HepG2 (cell line): ENCODE measurements at regions not wholly inside any gene's neighbourhood (a gene's known extent, or its start where the extent isn't known, plus 50 kb on each side); places are given as distances from the start of the nearest gene placed in this dataset.

ENCODE experiments used
- ATAC-seq: fragments of 200-7000 bp; cut with Tn5 transposase; 3 replicates; pipeline ENCODE4 v1.9.1; 2020; ENCODE audit warnings: mild to moderate bottlenecking, moderate library complexity
- BruUV-seq: library from RNA; stranded (reverse); fragments of 400-500 nt; replicated peaks from 2 replicates; lab custom pipeline; 2021; lab: Mats Ljungman, UMichigan
- CTCF ChIA-PET: fragments of 300-600 bp; formaldehyde crosslinking; extraction: SDS; loops from one replicate; lab custom pipeline; 2021; ENCODE audit warnings: low total read pairs, inconsistent platforms, low intra/inter-chr PET ratio; lab: Yijun Ruan, JAX
- POLR2A ChIA-PET: fragments of 350-600 bp; sonication (Branson Sonifier 250); formaldehyde crosslinking; loops from one replicate; lab custom pipeline; 2020; ENCODE audit warnings: antibody characterized with exemption, inconsistent platforms; lab: Yijun Ruan, JAX
- DNase-seq: peaks from one replicate; pipeline ENCODE4 v3.0.0-alpha.2; 2015; ENCODE audit warnings: low spot score
- FAIRE-seq: peaks from 3 replicates; lab custom pipeline; 2011; peaks lifted over from hg19 to GRCh38; lab: Jason Lieb, UNC
- H2AFZ ChIP-seq: one replicate; pipeline ENCODE4 v1.6.1; 2011; ENCODE audit warnings: low read length, inconsistent platforms
- H3K27ac ChIP-seq: fragments of 300-600 bp; 3 replicates; pipeline ENCODE4 v1.8.0; 2011; ENCODE audit warnings: mixed run types, mild to moderate bottlenecking, mixed read lengths, low read length, inconsistent platforms; ENCODE audit not compliant: insufficient read depth; ENCODE audit errors: extremely low read length
- H3K27me3 ChIP-seq, 2 experiments: fragments of 200-600 bp in 1 of 2; 2 replicates in 1 of 2; 3 replicates in 1 of 2; pipeline versions ENCODE4 v1.6.0 to v1.8.0; 2011; ENCODE audit warnings: low read length in 2 of 2, mild to moderate bottlenecking in 2 of 2, moderate library complexity in 2 of 2, inconsistent platforms in 1 of 2; ENCODE audit not compliant: insufficient read depth in 2 of 2, control insufficient read depth in 1 of 2
- H3K36me3 ChIP-seq, 2 experiments: fragments of 200-600 bp in 1 of 2; replicated peaks in 1 of 2; 2 replicates in 1 of 2; 3 replicates in 1 of 2; pipeline versions ENCODE4 v1.5.1 to v1.8.0; 2011; ENCODE audit warnings: low read length in 2 of 2, inconsistent platforms in 1 of 2; ENCODE audit not compliant: insufficient read depth in 2 of 2, control insufficient read depth in 1 of 2
- H3K4me1 ChIP-seq: 2 replicates; pipeline ENCODE4 v1.5.1; 2012; ENCODE audit warnings: low read length, inconsistent platforms; ENCODE audit not compliant: insufficient read depth
- H3K4me2 ChIP-seq: 2 replicates; pipeline ENCODE4 v1.6.0; 2011; ENCODE audit warnings: low read depth, low read length, inconsistent platforms
- H3K4me3 ChIP-seq, 3 experiments: fragments of 200-600 bp in 1 of 3; sonication (generic), shearing (Covaris generic) in 1 of 3; replicated peaks in 1 of 3; 2 replicates each; pipeline ENCODE4 v1.5.1; 2011 to 2016; ENCODE audit warnings: low read length in 3 of 3, inconsistent platforms in 2 of 3, low read depth in 2 of 3, mild to moderate bottlenecking in 2 of 3, control low read depth in 1 of 3, mixed read lengths in 1 of 3; ENCODE audit not compliant: insufficient read depth in 1 of 3
- H3K79me2 ChIP-seq: one replicate; pipeline ENCODE4 v1.6.1; 2011; ENCODE audit warnings: low read length, inconsistent platforms; ENCODE audit not compliant: insufficient read depth
- H3K9ac ChIP-seq: 2 replicates; pipeline ENCODE4 v1.6.0; 2011; ENCODE audit warnings: mild to moderate bottlenecking, low read depth, low read length, inconsistent platforms; ENCODE audit not compliant: insufficient read depth
- H3K9me3 ChIP-seq: 2 replicates; pipeline ENCODE4 v1.5.1; 2012; ENCODE audit warnings: mild to moderate bottlenecking, low read length
- H4K20me1 ChIP-seq: 2 replicates; pipeline ENCODE4 v1.6.0; 2011; ENCODE audit warnings: inconsistent platforms, mild to moderate bottlenecking, low read length, moderate library complexity; ENCODE audit not compliant: insufficient read depth
- FOXC1 ChIP-seq: sonication (generic); formaldehyde crosslinking; IDR thresholded peaks from 2 replicates; pipeline ENCODE4 v1.8.0; 2022; ENCODE audit warnings: mild to moderate bottlenecking, missing genetic modification reagents, borderline replicate concordance
- MZF1 ChIP-seq: sonication (generic); formaldehyde crosslinking; IDR thresholded peaks from 2 replicates; pipeline ENCODE4 v1.8.1; 2023; ENCODE audit warnings: mild to moderate bottlenecking, missing genetic modification reagents, borderline replicate concordance
- NKX3-1 ChIP-seq: sonication (generic); formaldehyde crosslinking; IDR thresholded peaks from 2 replicates; pipeline ENCODE4 v1.5.0; 2020; ENCODE audit warnings: missing genetic modification reagents
- POLR2A ChIP-seq, 2 experiments: IDR thresholded peaks; 2 replicates each; pipeline ENCODE4 v1.6.1; 2011; ENCODE audit warnings: low read depth in 2 of 2, low read length in 2 of 2, mild to moderate bottlenecking in 1 of 2, moderate library complexity in 1 of 2; ENCODE audit not compliant: insufficient read depth in 1 of 2
- SIX1 ChIP-seq: sonication (generic); formaldehyde crosslinking; IDR thresholded peaks from 2 replicates; pipeline ENCODE4 v1.4.0; 2020; ENCODE audit warnings: missing genetic modification reagents, borderline replicate concordance
- TCF7 ChIP-seq: sonication (generic); IDR thresholded peaks from 2 replicates; pipeline ENCODE4 v1.6.1; 2016; ENCODE audit warnings: antibody characterized with exemption, low read depth
- ZFP91 ChIP-seq: sonication (generic); formaldehyde crosslinking; IDR thresholded peaks from 2 replicates; pipeline ENCODE4 v1.9.0; 2022; ENCODE audit warnings: missing genetic modification reagents, mild to moderate bottlenecking, borderline replicate concordance
- ZNF230 ChIP-seq: sonication (generic); formaldehyde crosslinking; IDR thresholded peaks from 2 replicates; pipeline ENCODE4 v1.4.0; 2020; ENCODE audit warnings: mild to moderate bottlenecking, missing genetic modification reagents
- ZNF460 ChIP-seq: sonication (generic); formaldehyde crosslinking; IDR thresholded peaks from 2 replicates; pipeline ENCODE4 v1.5.1; 2020; ENCODE audit warnings: missing genetic modification reagents, mild to moderate bottlenecking, borderline replicate concordance
- ZNF468 ChIP-seq: sonication (generic); formaldehyde crosslinking; IDR thresholded peaks from 2 replicates; pipeline ENCODE4 v1.8.0; 2022; ENCODE audit warnings: mild to moderate bottlenecking, moderate library complexity, missing genetic modification reagents
- ZNF543 ChIP-seq: sonication (generic); formaldehyde crosslinking; IDR thresholded peaks from 2 replicates; pipeline ENCODE4 v1.4.0; 2020; ENCODE audit warnings: mild to moderate bottlenecking, missing genetic modification reagents
- ZNF572 ChIP-seq: sonication (generic); formaldehyde crosslinking; IDR thresholded peaks from 2 replicates; pipeline ENCODE4 v1.5.1; 2020; ENCODE audit warnings: mild to moderate bottlenecking, missing genetic modification reagents
- WGBS: methylation state at CpG from one replicate; pipeline ENCODE4 v1.1.6; 2017; ENCODE audit warnings: low lambda C conversion rate; 5-methylcytosine and 5-hydroxymethylcytosine counted together
- in situ Hi-C: cut with HindIII; loops from 2 replicates; pipeline ENCODE4 v1.10.0; 2017; ENCODE audit warnings: low pct_unique_long_range_greater_than_20kb; ENCODE audit not compliant: extremely low pct_ligation_motif_present
- intact Hi-C: fragments of 100-400 bp; cut with micrococcal nuclease; formaldehyde crosslinking; loops from one replicate; pipeline ENCODE4 v1.10.0; 2022; ENCODE audit not compliant: unreplicated experiment
- TF ChIP-seq, protein P1 (sequence below): sonication (generic); formaldehyde crosslinking; IDR thresholded peaks from 2 replicates; pipeline ENCODE4 v1.4.0; 2020; ENCODE audit warnings: missing genetic modification reagents

DNA sequence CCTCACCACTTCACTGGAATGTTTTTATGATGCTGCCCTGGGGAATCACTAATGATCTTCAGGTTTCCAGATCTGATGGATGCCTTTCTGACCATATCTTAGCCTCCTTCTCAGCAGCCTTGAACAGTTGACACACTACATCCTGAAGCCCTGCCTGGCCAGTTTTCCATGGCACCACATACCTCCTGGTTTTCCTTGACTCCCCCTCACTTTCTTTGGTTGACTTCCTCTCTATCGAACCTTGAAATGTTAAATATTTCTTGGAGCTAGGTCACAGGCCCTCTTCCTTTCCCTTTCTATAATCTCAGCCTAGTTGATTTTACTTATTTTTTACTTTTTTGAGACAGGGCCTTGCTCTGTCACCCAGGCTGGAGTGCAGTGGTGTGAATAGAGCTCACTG is 108.8 kb upstream of the CDK1 start:
- H3K27ac ChIP-seq = no peak overlapping the region
- no peak overlapping the region for H3K9ac ChIP-seq
- H4K20me1 ChIP-seq = no peaks in the 10 kb centered on the region
- no peak overlapping the region for H3K4me3 ChIP-seq
- intact Hi-C loops (no loop called here), in situ Hi-C loops (no loop called here)
- ATAC-seq (no peak), DNase-seq (no peak), FAIRE-seq (no peak)
- ChIA-PET CTCF (no interaction called here), POLR2A (no interaction called here)
- no peaks in the 10 kb centered on the region for H3K27me3 ChIP-seq
- no peaks in the 10 kb centered on the region for H3K9me3 ChIP-seq
- no peak overlapping the region for H2AFZ ChIP-seq
- WGBS = 32% methylated on average over 1 of the region's 1 CpG
- no peak overlapping the region for H3K4me2 ChIP-seq
- no TSS peak for BruUV-seq
- no peaks in the 10 kb centered on the region for H3K36me3 ChIP-seq
- TF ChIP-seq ZNF572 (CRISPR knock-in tag) (no peak), ZNF460 (CRISPR knock-in tag) (no peak), NKX3-1 (CRISPR knock-in tag) (no peak), ZNF543 (CRISPR knock-in tag) (no peak), POLR2A (IDR thresholded peaks at IDR 0.05; ENCODE audit: insufficient read depth in 1 of 2, low read depth in 2 of 2, low read length in 2 of 2) (no peak), FOXC1 (CRISPR knock-in tag) (no peak), ZFP91 (CRISPR knock-in tag) (no peak), MZF1 (CRISPR knock-in tag) (no peak), ZNF230 (CRISPR knock-in tag) (no peak), TCF7 (no peak), SIX1 (no peak), ZNF468 (no peak)
- TF ChIP-seq, protein P1, sequence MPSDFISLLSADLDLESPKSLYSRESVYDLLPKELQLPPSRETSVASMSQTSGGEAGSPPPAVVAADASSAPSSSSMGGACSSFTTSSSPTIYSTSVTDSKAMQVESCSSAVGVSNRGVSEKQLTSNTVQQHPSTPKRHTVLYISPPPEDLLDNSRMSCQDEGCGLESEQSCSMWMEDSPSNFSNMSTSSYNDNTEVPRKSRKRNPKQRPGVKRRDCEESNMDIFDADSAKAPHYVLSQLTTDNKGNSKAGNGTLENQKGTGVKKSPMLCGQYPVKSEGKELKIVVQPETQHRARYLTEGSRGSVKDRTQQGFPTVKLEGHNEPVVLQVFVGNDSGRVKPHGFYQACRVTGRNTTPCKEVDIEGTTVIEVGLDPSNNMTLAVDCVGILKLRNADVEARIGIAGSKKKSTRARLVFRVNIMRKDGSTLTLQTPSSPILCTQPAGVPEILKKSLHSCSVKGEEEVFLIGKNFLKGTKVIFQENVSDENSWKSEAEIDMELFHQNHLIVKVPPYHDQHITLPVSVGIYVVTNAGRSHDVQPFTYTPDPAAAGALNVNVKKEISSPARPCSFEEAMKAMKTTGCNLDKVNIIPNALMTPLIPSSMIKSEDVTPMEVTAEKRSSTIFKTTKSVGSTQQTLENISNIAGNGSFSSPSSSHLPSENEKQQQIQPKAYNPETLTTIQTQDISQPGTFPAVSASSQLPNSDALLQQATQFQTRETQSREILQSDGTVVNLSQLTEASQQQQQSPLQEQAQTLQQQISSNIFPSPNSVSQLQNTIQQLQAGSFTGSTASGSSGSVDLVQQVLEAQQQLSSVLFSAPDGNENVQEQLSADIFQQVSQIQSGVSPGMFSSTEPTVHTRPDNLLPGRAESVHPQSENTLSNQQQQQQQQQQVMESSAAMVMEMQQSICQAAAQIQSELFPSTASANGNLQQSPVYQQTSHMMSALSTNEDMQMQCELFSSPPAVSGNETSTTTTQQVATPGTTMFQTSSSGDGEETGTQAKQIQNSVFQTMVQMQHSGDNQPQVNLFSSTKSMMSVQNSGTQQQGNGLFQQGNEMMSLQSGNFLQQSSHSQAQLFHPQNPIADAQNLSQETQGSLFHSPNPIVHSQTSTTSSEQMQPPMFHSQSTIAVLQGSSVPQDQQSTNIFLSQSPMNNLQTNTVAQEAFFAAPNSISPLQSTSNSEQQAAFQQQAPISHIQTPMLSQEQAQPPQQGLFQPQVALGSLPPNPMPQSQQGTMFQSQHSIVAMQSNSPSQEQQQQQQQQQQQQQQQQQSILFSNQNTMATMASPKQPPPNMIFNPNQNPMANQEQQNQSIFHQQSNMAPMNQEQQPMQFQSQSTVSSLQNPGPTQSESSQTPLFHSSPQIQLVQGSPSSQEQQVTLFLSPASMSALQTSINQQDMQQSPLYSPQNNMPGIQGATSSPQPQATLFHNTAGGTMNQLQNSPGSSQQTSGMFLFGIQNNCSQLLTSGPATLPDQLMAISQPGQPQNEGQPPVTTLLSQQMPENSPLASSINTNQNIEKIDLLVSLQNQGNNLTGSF (CRISPR knock-in tag) = no peak
- no peaks in the 10 kb centered on the region for H3K4me1 ChIP-seq
- no peaks in the 10 kb centered on the region for H3K79me2 ChIP-seq
